ENCODE measurements at regions not wholly inside any gene's neighbourhood (a gene's known extent, or its start where the extent isn't known, plus 50 kb on each side); places are given as distances from the start of the nearest gene placed in this dataset.

DNA sequence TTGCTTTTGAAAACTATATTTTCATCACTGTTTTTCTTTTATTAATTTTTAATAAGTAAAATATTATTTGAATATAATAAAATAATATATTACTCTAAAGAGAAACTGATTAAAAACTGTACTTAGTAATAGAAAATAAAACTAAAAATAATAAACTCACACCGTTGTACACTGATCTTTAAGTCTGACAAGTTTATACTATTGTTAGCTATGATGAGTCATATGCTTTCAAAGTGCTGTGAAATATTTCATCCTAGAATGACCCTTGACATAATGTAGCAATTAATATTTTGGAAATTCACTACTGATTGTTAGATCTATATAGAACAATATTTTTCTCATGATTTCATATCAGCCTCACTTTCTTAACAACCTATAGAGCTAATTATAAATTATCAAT lies 1040.6 kb upstream of the SPRY2 start:
- no peaks in the 10 kb centered on the region for H3K27me3 ChIP-seq (replicated peaks in 1 of 2; ENCODE audit: control insufficient read depth in 2 of 2, insufficient read depth in 2 of 2, low read length in 1 of 2)
- intact Hi-C loops (cut with micrococcal nuclease; ENCODE audit: unreplicated experiment), result no loop called here
- H3K9ac ChIP-seq (ENCODE audit: control insufficient read depth, insufficient read depth, low read length), result no peak overlapping the region
- BruUV-seq (replicated peaks), result no TSS peak
- 0% methylated on average over 1 of the region's 1 CpG for WGBS (ENCODE audit: insufficient coverage, insufficient replicate concordance, low lambda C conversion rate, missing lambda C conversion rate)
- FAIRE-seq (no peak), DNase-seq (ENCODE audit: low read depth, low spot score) (no peak), ATAC-seq (peak; percentile 74)
- H3K9me3 ChIP-seq (replicated peaks; ENCODE audit: control insufficient read depth, insufficient read depth, low read length), result no peaks in the 10 kb centered on the region
- no peaks in the 10 kb centered on the region for H3K4me1 ChIP-seq (ENCODE audit: control insufficient read depth, insufficient read depth, low read length)
- H2AFZ ChIP-seq (ENCODE audit: control insufficient read depth, low read depth, low read length), result no peak overlapping the region
- no peaks in the 10 kb centered on the region for H3K79me2 ChIP-seq (ENCODE audit: control insufficient read depth, insufficient read depth, low read length)
- ChIA-PET RAD21 (ENCODE audit: unreplicated experiment) (no interaction called here), POLR2A (no interaction called here), SMC1A (ENCODE audit: uncharacterized antibody, unreplicated experiment) (interaction anchor here (0.6 to 4.4 kb wide), 3 partner anchors 8 to 115 kb away, joined by 3 to 21 read pairs (median 13); no protein-coding TSS in a partner anchor), CTCF (no interaction called here)
- in situ Hi-C loops (cut with MboI), result no loop called here
- no peaks in the 10 kb centered on the region for H3K36me3 ChIP-seq (ENCODE audit: control insufficient read depth in 2 of 2, insufficient read depth in 2 of 2, low read length in 1 of 2)
- no peak overlapping the region for H3K4me3 ChIP-seq
- TF ChIP-seq RB1 (IDR thresholded peaks at IDR 0.05; ENCODE audit: borderline replicate concordance) (no peak), FOS (IDR thresholded peaks at IDR 0.05; ENCODE audit: borderline replicate concordance, extremely low read depth, insufficient read length) (no peak), RBBP5 (conservative IDR thresholded peaks at IDR 0.05) (no peak), NR2F1 (conservative IDR thresholded peaks at IDR 0.05) (peak; percentile 54), ZNF24 (IDR thresholded peaks at IDR 0.05) (no peak), STAT1 (conservative IDR thresholded peaks at IDR 0.05) (no peak), MTA2 (IDR thresholded peaks at IDR 0.05; ENCODE audit: low read depth) (0 out of 2 replicates have a peak, but pooled peaks have one; percentile 26), MYC (IDR thresholded peaks at IDR 0.05; ENCODE audit: insufficient read depth, insufficient read length, insufficient replicate concordance, low read length, severe bottlenecking) (no peak), CREB1 (IDR thresholded peaks at IDR 0.05; ENCODE audit: low read depth) (no peak), TARDBP (IDR thresholded peaks at IDR 0.05; ENCODE audit: borderline replicate concordance) (no peak), SMAD1 (IDR thresholded peaks at IDR 0.05; ENCODE audit: low read depth, partially characterized antibody) (no peak)
- TF ChIP-seq, protein P1, sequence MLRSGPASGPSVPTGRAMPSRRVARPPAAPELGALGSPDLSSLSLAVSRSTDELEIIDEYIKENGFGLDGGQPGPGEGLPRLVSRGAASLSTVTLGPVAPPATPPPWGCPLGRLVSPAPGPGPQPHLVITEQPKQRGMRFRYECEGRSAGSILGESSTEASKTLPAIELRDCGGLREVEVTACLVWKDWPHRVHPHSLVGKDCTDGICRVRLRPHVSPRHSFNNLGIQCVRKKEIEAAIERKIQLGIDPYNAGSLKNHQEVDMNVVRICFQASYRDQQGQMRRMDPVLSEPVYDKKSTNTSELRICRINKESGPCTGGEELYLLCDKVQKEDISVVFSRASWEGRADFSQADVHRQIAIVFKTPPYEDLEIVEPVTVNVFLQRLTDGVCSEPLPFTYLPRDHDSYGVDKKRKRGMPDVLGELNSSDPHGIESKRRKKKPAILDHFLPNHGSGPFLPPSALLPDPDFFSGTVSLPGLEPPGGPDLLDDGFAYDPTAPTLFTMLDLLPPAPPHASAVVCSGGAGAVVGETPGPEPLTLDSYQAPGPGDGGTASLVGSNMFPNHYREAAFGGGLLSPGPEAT (IDR thresholded peaks at IDR 0.05; ENCODE audit: low read depth), result no peak
- TF ChIP-seq, protein P2, sequence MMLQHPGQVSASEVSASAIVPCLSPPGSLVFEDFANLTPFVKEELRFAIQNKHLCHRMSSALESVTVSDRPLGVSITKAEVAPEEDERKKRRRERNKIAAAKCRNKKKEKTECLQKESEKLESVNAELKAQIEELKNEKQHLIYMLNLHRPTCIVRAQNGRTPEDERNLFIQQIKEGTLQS (IDR thresholded peaks at IDR 0.05; ENCODE audit: borderline replicate concordance, extremely low read depth, low read depth, low read length), result no peak
- no peaks in the 10 kb centered on the region for H4K20me1 ChIP-seq (ENCODE audit: control insufficient read depth, insufficient read depth)
- H3K4me2 ChIP-seq (ENCODE audit: control insufficient read depth, insufficient read depth), result no peak overlapping the region
- no peak overlapping the region for H3K27ac ChIP-seq (ENCODE audit: control insufficient read depth, insufficient read depth)

All from GM12878 (cell line).